GM19397 (cell line): ENCODE measurements at regions not wholly inside any gene's neighbourhood (a gene's known extent, or its start where the extent isn't known, plus 50 kb on each side); places are given as distances from the start of the nearest gene placed in this dataset.
"Not testable (repeated sequence)": the region's sequence is repeated elsewhere in the genome, so short reads cannot be mapped to it uniquely, and the experiment has no call there.

Experiments
- ATAC-seq: cut with Tn5 transposase; IDR thresholded peaks from one replicate; pipeline ENCODE4 v1.9.1; 2021; ENCODE audit warnings: mild to moderate bottlenecking, moderate library complexity; ENCODE audit not compliant: unreplicated experiment

DNA sequence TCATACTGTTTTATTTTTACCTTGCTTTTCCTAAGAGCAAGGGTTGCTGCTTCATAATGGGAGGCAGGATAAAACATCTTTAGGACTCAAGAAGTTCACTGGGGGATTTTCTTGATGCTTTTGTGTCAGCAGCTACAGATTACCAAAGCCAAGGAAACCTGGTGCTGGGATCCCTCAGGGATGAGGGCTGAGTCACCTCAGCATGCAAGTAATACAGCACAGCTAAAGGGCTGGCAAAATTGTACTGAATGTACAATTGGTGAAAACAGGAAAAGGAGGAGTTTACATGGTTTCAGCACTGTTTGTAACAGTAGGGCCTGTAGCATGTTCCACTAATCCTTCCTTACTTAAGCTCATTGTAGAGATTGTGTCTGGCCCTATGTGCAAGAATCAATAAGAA lies 1056.8 kb downstream of the SORCS1 start:
- no peak for ATAC-seq

DNA sequence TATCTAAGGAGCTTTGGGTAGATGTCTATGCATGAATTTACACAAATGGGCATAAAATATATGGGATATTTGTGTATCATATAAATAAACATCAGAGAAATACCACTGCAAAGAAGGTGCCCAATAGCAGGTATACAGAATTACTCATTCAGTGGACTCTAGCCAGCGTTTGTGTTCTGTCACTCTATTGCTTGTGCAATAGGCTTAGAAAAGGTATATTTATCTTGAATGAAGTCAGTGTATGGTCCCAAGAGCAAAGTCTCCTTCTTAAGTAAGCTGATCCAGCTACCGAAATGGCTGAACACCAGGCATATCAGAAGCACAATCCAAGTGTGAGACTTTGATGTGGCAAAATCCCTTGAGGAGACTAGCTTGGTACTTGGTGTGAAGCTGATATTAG lies 1058.4 kb downstream of the SORCS1 start:
- ATAC-seq, result no peak

DNA sequence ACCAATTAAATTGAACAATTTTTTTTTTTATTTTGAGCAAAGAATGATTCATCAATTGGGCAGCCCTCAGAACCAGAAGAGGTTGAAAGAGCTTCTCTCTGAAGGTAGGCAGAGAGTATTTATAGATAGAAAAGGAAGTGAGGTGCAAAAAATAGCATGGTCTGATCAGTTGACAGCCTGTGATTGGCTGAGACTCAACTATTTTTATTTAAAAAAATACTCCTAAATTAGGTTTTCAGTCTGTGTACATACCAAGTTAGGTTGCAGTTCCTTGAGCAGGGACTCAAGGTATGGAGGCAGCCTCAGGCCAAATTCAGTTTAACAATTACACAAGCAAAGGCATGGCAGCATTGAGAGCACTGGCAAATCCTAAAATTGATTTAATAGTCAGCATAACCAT lies 1074.7 kb downstream of the SORCS1 start:
- no peak for ATAC-seq

DNA sequence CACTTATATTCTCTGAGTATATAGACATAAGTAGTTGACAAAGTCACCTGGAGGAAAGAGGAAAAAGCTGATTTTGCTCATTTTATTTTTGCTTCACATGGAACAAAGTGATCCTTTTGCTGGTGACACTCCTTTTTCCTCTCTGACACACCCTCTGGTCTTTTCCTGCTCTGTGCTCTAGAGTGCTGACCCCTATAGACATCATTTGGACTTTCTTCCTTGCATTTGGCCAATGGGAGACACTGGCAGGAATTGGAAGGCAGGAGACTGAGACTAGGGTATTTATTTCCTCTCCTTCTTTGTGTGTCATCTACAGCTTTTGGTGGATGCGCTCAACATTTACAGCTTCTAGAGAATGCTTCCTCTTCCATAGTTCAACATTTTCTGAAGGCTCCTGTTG lies 1078.1 kb downstream of the SORCS1 start:
- ATAC-seq, result no peak

DNA sequence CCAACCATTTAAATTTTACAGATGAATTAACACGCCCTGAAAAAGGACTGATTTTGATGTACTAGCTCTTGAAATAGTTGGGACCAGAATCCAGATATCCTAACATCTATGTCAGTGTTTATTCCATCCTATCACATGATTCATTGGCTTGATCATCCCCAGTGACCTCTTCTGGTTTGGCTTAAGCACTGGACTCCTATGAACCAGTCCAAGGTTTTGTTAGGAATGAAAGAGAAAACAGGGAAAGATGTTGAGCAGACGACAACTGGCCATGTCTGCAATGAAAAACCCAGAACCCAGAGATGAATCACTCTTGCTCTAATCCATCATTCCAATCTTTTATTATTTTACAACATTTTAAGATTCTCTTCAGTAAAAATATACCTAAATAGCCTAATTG lies 1080.9 kb downstream of the SORCS1 start:
- ATAC-seq, result no peak

DNA sequence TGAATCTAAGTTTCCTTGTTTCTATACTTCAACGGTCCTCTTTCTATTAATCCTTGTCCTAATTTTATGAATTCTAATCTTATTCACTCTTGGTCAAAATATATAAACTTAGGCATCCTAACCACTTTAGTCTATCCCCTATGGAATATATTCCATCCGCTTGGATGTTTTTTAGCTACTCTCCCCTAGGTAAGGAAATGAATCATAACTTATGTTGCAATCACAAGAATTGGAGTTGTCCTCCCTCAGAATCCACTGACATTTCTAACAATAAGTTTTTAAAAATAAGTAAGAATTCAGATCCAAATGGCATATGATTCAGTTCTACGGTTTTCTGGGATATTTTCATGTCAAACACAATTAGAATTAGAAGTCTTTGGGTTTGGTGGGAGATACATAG lies 1081.6 kb downstream of the SORCS1 start:
- no peak for ATAC-seq

DNA sequence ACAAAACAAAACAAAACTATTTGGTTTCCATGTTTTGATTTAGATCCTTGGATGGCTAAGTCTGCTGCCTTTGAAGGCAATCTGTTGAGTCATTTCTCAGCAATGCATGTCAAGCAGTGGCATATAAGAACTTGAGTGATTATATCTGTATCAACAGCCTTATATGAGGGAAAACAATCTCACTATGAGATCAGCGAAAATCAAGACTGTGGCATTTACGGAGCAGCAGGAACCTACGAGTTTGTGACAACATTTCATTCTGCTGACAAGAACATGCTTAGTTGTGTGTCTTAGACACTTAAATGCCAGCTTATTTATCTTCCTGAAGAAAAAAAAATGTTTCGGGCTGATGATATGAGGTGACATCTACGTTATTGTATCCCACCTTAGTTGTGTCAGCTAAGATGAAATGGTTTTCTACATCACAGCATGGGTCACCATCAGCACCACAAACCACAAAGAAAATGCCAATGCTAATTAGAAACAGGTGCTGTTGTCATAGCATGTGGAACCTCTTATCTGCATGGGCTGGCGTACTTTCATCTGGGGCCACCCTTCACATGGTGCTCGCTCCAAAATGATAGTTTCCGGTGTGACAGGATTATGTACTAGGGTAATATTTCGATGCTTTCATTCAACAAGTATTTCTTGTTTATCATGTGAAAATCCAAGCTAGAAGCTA lies 1085.5 kb downstream of the SORCS1 start:
- no peak for ATAC-seq

DNA sequence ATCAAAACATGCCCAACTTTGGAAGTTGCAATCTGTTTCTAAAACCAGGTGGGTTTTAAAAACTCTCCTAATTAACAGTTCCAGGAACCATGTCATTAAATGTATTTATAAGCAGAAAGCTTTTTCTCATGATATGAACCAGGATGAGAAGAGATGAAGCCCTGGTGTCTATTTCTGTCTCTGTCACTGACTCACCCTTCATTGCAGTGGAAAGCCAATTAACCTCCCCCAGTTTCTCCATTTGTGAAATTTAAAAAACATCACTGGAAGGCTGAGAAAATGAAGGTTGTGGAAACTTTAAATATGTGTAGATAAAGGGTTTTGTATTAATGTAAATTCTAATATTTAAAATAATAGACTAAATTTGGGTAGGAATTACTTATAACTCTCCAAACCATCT lies 1088.0 kb downstream of the SORCS1 start:
- no peak for ATAC-seq

DNA sequence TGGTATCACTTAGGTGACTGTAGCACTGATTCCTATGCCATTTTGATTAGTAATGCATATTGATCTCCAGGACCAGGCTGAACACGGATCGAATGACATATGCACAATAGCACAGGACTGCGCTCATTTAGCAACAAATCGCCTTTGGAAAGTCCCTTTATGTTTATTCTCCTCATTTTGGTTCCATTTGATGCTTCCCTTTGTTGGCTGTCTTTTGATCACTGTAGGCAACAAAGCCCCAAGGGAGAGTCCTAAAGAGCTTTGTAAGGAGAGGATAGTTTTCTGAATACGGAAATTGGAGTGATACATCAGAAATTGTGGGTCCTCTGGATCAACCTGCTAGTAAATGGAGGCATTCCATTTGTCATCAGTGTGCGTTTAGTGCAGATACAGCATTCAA lies 1111.4 kb downstream of the SORCS1 start:
- ATAC-seq, result no peak

DNA sequence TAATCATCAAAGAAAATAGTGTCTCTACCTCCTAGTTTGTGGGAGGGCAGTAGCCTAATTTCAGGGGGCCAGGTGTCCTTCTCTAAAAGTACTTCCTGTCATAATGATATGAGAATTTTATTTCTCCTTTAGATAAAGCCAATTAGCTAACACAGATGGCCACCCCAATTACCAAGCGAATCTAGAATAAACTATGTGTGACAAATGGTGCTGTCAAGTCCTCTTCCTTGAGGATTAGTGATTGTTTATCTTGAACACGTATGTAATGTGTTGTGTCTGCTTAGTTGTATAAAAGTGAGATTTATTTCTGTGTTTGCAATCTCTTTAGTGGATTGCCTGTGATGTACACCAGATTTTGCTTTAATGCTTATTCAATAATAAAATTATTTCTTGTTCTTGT lies 1120.0 kb downstream of the SORCS1 start:
- no peak for ATAC-seq

DNA sequence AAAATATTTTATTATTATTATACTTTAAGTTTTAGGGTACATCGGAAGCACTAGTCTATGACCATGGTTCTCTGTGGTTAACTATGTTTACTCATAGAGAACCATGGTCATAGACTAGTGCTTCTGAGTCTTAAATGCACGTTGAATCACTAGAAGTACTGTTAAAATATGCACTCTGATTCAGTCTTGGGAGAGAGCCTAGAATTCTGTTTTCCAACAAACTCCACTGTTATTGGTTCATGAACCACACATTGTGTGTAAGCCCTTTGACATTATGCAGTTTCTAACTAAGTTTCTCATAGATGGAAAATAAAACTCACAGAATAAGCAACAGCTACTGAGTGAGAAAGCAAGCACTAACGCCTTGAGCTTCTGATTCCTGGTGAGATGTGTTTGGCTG lies 1120.6 kb downstream of the SORCS1 start:
- no peak for ATAC-seq

DNA sequence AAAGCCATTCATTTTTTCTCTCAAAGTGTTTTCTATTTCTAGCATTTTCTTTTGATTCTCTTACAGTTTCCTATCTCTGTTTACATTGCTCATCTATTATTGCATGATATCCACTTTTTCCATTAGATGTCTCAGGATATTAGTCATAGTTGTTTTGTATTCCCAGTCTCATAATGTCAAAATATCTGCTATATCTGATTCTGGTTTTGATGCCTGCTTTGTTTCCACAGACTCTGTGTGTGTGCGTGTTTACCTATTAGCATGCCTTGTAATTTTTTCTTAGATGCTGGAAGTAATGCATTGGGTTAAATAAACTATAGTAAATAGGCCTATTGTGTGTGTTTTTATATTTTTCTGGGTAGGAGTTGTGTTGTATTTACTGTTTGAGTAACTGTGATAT lies 1126.3 kb downstream of the SORCS1 start:
- no peak for ATAC-seq

DNA sequence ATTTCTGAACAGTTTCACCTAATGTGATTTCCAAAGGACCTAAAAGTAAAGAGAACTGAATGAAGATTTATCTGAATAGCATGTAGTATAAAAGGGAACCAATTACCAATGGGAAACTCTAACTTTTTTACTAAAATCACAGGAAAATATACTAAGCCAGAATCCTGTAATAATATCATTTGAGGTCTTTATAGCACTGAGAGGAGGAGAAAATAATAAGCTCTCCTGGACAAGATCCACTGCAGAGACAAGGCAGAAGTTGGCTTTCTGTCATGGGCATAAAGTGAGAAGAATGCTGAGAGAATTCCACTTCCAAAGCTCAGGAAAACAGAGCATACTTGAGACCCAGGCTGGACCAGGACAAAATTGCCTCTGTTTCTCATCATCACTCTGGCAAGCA lies 1131.4 kb downstream of the SORCS1 start:
- ATAC-seq, result no peak

DNA sequence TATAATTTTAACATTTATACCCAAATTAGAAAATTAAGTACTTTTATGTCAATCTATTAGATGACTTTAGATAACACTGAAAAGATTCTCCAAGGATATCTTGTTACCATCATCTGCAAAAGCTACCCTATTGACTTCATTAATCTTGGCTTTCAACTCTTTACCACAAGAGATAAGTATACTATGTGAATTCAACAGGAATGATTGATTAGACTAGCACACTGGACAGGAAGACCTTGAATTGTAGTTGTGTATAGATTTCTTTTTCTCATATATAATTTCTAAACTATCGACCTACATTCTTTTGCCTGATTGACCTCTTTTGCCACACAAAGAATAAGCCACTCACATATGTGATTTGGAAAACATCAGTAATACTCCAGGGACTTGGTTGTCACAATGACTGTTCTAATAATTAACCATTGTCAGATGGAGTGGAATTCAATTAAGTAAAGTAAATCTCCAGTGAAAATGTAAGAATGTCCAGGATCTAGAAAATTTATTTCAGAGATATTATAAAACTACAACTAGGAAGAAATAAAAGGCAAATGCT lies 1132.0 kb downstream of the SORCS1 start:
- no peak for ATAC-seq

DNA sequence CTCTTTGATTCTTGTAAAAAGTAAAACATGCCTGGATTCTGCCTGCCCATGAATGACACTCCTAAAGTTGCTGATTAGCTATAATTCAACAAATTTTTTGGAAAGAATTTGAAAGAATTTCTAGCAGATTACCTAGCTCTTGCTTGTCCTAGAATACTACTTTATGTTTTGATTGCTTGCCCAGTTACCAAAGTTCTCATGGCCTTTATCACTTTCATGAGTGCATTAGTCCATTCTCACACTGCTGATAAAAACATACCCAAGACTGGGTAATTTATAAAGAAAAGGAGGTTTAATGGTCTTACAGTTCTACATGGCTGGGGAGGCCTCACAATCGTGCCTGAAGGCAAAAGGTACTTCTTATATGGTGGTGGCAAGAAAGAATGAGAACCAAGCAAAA lies 1137.3 kb downstream of the SORCS1 start:
- no peak for ATAC-seq

DNA sequence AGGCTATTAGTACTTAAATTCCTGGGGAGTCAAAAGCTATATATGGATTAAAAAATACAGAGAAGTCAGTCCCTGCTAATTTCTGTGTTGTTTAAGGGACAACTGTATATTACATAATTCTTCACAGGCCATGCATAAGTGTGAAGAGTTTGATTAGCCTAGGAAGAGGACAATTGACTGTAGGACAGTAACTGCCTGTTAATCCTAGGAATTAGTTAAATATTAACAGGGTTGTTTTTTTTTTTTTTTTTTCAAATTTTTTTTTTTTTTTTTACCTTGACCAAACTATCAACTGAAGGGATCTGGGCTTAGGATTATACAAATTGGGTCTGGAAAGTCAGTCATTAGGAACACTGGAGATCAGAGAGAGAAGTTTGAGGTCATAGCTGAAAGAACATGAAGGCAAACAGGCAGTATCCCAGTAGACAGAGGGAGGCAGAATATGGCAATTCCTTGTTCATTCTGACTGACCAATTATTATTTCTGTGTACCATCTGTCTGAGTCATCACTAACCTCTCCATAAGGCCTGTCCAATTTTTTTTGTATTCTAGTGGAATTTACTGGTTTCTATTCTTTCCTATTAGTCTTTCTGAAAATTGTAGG lies 1139.2 kb downstream of the SORCS1 start:
- ATAC-seq, result no peak

DNA sequence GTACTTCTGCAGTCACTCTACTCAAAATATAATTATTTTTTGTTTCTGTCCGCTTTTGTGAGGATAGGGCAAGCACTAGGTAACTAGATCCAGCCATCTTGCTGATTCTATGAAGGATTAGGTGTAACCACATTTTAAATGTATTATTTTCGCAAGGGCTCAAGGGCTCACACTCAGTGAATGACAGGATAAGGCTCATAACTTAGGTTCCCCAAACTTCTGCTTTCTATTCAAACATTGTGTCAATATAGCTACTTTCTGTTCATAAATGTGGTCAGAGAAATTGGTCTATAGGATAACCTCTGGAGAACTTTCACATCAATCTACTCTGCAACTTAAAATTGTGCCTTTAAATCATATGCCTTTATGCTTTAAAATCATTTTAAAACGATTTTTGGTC lies 1141.2 kb downstream of the SORCS1 start:
- no peak for ATAC-seq

DNA sequence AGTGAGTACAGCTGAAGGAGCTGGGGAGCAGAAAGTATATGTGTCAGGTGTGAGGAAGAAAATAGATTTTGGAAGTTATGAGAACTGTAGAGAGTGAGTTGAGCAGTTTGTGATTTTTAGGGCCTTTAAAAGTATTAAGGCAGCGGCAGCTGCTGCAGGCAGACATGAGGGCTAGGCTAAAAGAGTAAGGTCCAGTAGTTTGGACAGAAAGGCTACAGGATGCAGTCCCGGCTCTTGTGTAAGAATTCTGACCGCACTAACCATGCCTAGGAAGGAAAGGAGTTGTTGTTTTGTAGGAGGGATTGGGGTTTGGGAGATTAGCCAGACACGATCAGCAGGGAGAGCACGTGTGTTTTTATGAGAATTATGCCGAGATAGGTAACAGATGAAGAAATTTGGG lies 1144.9 kb downstream of the SORCS1 start:
- not testable (repeated sequence) for ATAC-seq

DNA sequence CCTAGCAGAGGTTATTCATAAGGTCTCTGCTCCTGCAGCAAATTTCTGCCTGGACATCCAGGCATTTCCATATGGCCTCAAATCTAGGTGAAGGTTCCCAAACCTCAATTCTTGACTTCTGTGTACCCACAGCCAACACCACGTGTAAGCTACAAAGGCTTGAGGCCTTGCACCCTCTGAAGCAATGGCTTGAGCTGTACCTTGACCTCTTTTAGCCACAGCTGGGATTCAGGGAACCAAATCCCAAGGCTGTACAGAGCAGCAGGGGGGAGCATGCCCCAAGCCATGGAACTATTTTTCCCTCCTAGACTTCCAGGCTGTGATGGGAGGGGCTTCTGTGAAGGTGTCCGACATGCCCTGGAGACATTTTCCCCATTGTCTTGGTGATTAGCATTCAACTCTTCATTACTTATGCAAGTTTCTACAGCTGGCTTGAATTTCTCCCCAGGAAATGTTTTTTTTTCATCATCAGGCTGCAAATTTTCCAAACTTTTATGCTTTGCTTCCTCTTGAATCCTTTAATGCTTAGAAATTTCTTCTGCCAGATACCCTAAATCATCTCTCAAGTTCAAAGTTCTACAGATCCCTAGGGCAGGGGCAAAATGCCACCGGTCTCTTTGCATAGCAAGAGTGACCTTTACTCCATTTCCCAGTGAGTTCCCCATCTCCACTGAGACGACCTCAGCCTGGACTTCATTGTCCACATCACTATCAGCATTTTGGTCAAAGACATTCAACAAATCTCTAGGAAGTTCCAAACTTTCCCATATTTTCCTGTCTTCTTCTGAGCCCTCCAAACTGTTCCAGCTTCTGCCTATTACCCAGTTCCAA lies 1148.9 kb downstream of the SORCS1 start:
- ATAC-seq, result not testable (repeated sequence)

DNA sequence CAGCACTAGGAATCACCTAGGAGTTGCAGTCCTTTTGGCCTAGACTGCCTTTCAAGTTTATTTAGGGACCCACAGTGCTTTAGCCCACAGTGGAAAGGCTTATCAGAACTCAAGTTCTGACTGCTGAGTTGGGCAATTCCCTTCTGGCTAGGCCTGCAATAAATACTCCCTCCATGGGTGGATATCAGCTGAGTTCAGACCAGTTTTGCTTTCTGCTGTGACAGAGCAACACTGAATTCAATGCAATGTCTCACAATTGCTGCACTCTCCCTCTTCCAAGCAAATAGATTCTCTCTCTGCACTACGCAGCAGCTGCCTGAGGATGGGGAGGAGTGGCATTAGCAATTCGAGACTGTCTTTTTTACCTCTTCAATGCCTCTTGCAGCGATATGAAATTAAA lies 1153.3 kb downstream of the SORCS1 start:
- no peak for ATAC-seq

DNA sequence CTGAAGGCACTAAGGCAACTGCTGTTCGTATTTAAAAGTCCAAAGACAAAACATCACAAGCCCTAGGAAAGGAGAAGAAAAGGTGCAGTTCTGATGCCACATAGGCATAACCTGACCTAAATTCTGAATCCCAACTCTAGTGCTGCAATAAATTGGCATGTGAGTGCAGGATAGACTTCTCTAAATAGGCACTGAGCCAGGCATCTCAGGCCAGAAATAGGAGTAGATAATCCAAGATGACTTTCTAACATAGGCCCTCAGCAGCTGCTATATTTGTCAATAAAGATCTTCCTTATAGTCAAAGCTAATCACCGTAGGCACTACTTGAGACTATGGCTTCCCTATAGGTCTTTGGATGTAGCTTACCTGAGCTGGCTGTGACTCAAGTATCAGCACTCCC lies 1163.8 kb downstream of the SORCS1 start:
- ATAC-seq, result no peak

DNA sequence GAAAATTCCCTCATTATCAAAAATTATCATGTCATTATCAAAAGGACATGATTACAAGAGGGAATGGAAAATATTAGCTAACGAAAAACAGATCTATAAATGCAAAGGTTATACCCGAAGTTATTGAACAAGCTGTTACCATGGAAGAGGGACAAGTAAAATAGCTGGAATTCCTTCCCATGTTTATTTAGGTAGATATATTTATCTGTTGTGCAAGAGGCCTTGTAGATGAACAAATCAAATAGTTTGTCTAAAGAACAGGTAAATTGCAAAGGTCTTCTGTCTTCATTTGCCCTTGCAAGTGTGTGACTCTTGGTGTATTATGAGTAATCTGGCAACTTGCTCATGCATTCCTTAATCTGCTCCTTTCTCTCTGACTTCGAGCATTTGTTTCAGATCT lies 1170.9 kb downstream of the SORCS1 start:
- no peak for ATAC-seq
